ENCODE measurements at regions not wholly inside any gene's neighbourhood (a gene's known extent, or its start where the extent isn't known, plus 50 kb on each side); places are given as distances from the start of the nearest gene placed in this dataset.

DNA sequence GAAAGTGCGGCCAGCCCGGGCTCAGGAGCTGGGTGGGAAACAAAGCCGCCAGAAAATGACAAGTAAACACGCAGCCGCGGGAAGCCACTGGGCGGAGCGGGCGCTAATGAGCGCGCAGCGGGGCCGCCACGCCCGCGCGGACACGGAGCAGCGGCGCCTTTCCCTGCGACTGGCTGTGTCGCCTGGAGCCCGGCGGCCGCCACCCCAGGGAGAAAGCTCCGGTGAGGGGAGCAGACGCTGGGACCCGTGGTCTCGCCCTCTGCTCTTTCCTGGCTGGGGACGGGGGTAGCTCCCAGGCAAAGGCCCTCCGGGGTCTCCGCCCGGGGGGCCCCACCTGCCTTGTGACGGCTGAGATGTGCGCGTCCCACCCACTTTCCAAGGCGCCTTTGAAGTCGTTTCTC lies 54.9 kb downstream of the PRR18 start:
- H3K27ac ChIP-seq (ENCODE audit: low read depth in 1 of 2, low read length in 2 of 2), result peak overlapping the region in 1 of 2 donors; percentile 20
- 6% methylated on average over 38 of the region's 38 CpGs for WGBS
- no peaks in the 10 kb centered on the region for H3K36me3 ChIP-seq (ENCODE audit: control insufficient read depth in 4 of 4, insufficient read depth in 3 of 4, low read depth in 1 of 4, low read length in 3 of 4)
- H3K27me3 ChIP-seq (ENCODE audit: control insufficient read depth in 4 of 4, insufficient read depth in 4 of 4, low read length in 3 of 4), result no peaks in the 10 kb centered on the region
- no peak overlapping the region for H3K9ac ChIP-seq (ENCODE audit: low read depth in 1 of 2, low read length in 2 of 2)
- no peaks in the 10 kb centered on the region for H3K9me3 ChIP-seq (ENCODE audit: control insufficient read depth in 4 of 4, low read length in 3 of 4)
- TF ChIP-seq JUND (IDR thresholded peaks at IDR 0.05), result no peak
- no peak for TF ChIP-seq HNF4G (IDR thresholded peaks at IDR 0.05)
- no peak for TF ChIP-seq GABPA (IDR thresholded peaks at IDR 0.05 in 1 of 2, conservative IDR thresholded peaks at IDR 0.05 in 1 of 2)
- TF ChIP-seq, protein P1, sequence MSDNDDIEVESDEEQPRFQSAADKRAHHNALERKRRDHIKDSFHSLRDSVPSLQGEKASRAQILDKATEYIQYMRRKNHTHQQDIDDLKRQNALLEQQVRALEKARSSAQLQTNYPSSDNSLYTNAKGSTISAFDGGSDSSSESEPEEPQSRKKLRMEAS (IDR thresholded peaks at IDR 0.05), result no peak
- no peak for TF ChIP-seq RXRA (IDR thresholded peaks at IDR 0.05)
- TF ChIP-seq FOXA1 (IDR thresholded peaks at IDR 0.05), result no peak
- TF ChIP-seq TAF1 (conservative IDR thresholded peaks at IDR 0.05), result no peak
- no peak for TF ChIP-seq SP1 (IDR thresholded peaks at IDR 0.05)
- no peak for TF ChIP-seq RAD21 (IDR thresholded peaks at IDR 0.05)
- TF ChIP-seq NR2F2 (IDR thresholded peaks at IDR 0.05), result no peak
- peak overlapping the region in 1 of 3 donors; percentile 16 for H3K4me3 ChIP-seq (ENCODE audit: low read depth in 1 of 3, low read length in 3 of 3)
- H3K4me1 ChIP-seq (ENCODE audit: control insufficient read depth in 4 of 4, insufficient read depth in 4 of 4, low read length in 3 of 4), result peaks cover 4 to 14% (median 9%) of the 10 kb centered on the region in 4 donors
- DNase-seq (ENCODE audit: low spot score), result no peak

DNA sequence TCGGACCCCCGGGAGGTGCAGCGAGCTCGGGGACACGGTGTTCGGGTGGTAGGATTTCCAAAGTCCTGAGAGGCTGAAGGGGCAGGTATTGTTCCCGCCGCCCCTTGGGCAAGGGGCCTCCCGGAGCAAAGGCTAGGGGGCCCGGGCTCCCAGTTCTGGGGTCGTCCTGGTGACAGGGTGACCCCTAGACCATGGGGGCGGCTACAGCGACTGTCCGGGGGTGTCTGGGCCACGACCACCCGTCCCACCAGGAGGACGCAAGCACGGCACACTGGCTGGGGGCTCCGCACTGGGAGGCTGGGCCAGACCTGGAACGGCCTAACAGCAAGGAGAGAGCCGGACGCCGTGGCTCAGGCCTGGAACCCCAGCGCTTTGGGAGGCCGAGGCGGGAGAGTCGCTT lies 55.6 kb downstream of the PRR18 start:
- Histone ChIP-seq H3K27ac (ENCODE audit: low read depth in 1 of 2, low read length in 2 of 2) (no peak overlapping the region), H3K36me3 (ENCODE audit: control insufficient read depth in 4 of 4, insufficient read depth in 3 of 4, low read depth in 1 of 4, low read length in 3 of 4) (no peaks in the 10 kb centered on the region), H3K27me3 (ENCODE audit: control insufficient read depth in 4 of 4, insufficient read depth in 4 of 4, low read length in 3 of 4) (no peaks in the 10 kb centered on the region), H3K9me3 (ENCODE audit: control insufficient read depth in 4 of 4, low read length in 3 of 4) (no peaks in the 10 kb centered on the region), H3K9ac (ENCODE audit: low read depth in 1 of 2, low read length in 2 of 2) (no peak overlapping the region), H3K4me3 (ENCODE audit: low read depth in 1 of 3, low read length in 3 of 3) (no peak overlapping the region), H3K4me1 (ENCODE audit: control insufficient read depth in 4 of 4, insufficient read depth in 4 of 4, low read length in 3 of 4) (peaks cover 2 to 11% (median 6%) of the 10 kb centered on the region in 4 donors)
- DNase-seq (ENCODE audit: low spot score), result no peak
- WGBS, result 83% methylated on average over 27 of the region's 27 CpGs
- TF ChIP-seq SP1 (IDR thresholded peaks at IDR 0.05), result no peak
- no peak for TF ChIP-seq NR2F2 (IDR thresholded peaks at IDR 0.05)
- TF ChIP-seq EGR1 (IDR thresholded peaks at IDR 0.05; ENCODE audit: low read depth in 2 of 2), result no peak
- no peak for TF ChIP-seq RXRA (IDR thresholded peaks at IDR 0.05)
- no peak for TF ChIP-seq HNF4G (IDR thresholded peaks at IDR 0.05)
- no peak for TF ChIP-seq TAF1 (conservative IDR thresholded peaks at IDR 0.05)
- TF ChIP-seq RAD21 (IDR thresholded peaks at IDR 0.05), result no peak
- TF ChIP-seq, protein P2, sequence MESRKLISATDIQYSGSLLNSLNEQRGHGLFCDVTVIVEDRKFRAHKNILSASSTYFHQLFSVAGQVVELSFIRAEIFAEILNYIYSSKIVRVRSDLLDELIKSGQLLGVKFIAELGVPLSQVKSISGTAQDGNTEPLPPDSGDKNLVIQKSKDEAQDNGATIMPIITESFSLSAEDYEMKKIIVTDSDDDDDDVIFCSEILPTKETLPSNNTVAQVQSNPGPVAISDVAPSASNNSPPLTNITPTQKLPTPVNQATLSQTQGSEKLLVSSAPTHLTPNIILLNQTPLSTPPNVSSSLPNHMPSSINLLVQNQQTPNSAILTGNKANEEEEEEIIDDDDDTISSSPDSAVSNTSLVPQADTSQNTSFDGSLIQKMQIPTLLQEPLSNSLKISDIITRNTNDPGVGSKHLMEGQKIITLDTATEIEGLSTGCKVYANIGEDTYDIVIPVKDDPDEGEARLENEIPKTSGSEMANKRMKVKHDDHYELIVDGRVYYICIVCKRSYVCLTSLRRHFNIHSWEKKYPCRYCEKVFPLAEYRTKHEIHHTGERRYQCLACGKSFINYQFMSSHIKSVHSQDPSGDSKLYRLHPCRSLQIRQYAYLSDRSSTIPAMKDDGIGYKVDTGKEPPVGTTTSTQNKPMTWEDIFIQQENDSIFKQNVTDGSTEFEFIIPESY (IDR thresholded peaks at IDR 0.05), result no peak
- no peak for TF ChIP-seq HNF4A (conservative IDR thresholded peaks at IDR 0.05)
- TF ChIP-seq FOXA1 (IDR thresholded peaks at IDR 0.05), result no peak
- TF ChIP-seq FOXA2 (IDR thresholded peaks at IDR 0.05), result no peak
- no peak for TF ChIP-seq GABPA (IDR thresholded peaks at IDR 0.05 in 1 of 2, conservative IDR thresholded peaks at IDR 0.05 in 1 of 2)
- TF ChIP-seq, protein P3, sequence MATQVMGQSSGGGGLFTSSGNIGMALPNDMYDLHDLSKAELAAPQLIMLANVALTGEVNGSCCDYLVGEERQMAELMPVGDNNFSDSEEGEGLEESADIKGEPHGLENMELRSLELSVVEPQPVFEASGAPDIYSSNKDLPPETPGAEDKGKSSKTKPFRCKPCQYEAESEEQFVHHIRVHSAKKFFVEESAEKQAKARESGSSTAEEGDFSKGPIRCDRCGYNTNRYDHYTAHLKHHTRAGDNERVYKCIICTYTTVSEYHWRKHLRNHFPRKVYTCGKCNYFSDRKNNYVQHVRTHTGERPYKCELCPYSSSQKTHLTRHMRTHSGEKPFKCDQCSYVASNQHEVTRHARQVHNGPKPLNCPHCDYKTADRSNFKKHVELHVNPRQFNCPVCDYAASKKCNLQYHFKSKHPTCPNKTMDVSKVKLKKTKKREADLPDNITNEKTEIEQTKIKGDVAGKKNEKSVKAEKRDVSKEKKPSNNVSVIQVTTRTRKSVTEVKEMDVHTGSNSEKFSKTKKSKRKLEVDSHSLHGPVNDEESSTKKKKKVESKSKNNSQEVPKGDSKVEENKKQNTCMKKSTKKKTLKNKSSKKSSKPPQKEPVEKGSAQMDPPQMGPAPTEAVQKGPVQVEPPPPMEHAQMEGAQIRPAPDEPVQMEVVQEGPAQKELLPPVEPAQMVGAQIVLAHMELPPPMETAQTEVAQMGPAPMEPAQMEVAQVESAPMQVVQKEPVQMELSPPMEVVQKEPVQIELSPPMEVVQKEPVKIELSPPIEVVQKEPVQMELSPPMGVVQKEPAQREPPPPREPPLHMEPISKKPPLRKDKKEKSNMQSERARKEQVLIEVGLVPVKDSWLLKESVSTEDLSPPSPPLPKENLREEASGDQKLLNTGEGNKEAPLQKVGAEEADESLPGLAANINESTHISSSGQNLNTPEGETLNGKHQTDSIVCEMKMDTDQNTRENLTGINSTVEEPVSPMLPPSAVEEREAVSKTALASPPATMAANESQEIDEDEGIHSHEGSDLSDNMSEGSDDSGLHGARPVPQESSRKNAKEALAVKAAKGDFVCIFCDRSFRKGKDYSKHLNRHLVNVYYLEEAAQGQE (IDR thresholded peaks at IDR 0.05), result no peak
- TF ChIP-seq YY1 (IDR thresholded peaks at IDR 0.05), result no peak
- no peak for TF ChIP-seq JUND (IDR thresholded peaks at IDR 0.05)
- TF ChIP-seq, protein P4, sequence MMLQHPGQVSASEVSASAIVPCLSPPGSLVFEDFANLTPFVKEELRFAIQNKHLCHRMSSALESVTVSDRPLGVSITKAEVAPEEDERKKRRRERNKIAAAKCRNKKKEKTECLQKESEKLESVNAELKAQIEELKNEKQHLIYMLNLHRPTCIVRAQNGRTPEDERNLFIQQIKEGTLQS (IDR thresholded peaks at IDR 0.05), result no peak
- TF ChIP-seq, protein P1 (IDR thresholded peaks at IDR 0.05), result no peak
- TF ChIP-seq, protein P5, sequence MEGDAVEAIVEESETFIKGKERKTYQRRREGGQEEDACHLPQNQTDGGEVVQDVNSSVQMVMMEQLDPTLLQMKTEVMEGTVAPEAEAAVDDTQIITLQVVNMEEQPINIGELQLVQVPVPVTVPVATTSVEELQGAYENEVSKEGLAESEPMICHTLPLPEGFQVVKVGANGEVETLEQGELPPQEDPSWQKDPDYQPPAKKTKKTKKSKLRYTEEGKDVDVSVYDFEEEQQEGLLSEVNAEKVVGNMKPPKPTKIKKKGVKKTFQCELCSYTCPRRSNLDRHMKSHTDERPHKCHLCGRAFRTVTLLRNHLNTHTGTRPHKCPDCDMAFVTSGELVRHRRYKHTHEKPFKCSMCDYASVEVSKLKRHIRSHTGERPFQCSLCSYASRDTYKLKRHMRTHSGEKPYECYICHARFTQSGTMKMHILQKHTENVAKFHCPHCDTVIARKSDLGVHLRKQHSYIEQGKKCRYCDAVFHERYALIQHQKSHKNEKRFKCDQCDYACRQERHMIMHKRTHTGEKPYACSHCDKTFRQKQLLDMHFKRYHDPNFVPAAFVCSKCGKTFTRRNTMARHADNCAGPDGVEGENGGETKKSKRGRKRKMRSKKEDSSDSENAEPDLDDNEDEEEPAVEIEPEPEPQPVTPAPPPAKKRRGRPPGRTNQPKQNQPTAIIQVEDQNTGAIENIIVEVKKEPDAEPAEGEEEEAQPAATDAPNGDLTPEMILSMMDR (IDR thresholded peaks at IDR 0.05; ENCODE audit: low read depth, low read length, missing input control), result no peak
